H1 (cell line): ENCODE measurements at regions not wholly inside any gene's neighbourhood (a gene's known extent, or its start where the extent isn't known, plus 50 kb on each side); places are given as distances from the start of the nearest gene placed in this dataset.

Experiments used
- BACH1 ChIP-seq: IDR thresholded peaks from 2 replicates; pipeline ENCODE4 v1.6.1; 2012; ENCODE audit warnings: low read length, improper control_type of control experiment
- BRCA1 ChIP-seq: IDR thresholded peaks from 2 replicates; pipeline ENCODE4 v1.6.1; 2012; ENCODE audit warnings: low read depth, low read length, improper control_type of control experiment
- CREB1 ChIP-seq: IDR thresholded peaks from 2 replicates; pipeline ENCODE4 v1.6.1; 2012; ENCODE audit warnings: inconsistent platforms
- EGR1 ChIP-seq: IDR thresholded peaks from 2 replicates; pipeline ENCODE4 v1.6.1; 2011; ENCODE audit warnings: low read depth, low read length, borderline replicate concordance
- EP300 ChIP-seq, 2 experiments: IDR thresholded peaks; 1 replicate in 1 of 2; 2 replicates in 1 of 2; pipeline ENCODE4 v1.6.1; 2011 to 2012; ENCODE audit warnings: low read depth in 2 of 2, low read length in 2 of 2, mild to moderate bottlenecking in 2 of 2, borderline replicate concordance in 1 of 2, inconsistent platforms in 1 of 2, moderate library complexity in 1 of 2
- KDM1A ChIP-seq: fragments of 200-600, 300-600 bp; sonication (generic); IDR thresholded peaks from 2 replicates; pipeline ENCODE4 v1.7.1; 2016; ENCODE audit warnings: mild to moderate bottlenecking, low read length, borderline replicate concordance
- SP2 ChIP-seq: IDR thresholded peaks from 2 replicates; pipeline ENCODE4 v1.6.1; 2012; ENCODE audit warnings: mild to moderate bottlenecking, low read length, inconsistent platforms
- TAF7 ChIP-seq: optimal IDR thresholded peaks from 2 replicates; pipeline ENCODE3; 2011; ENCODE audit warnings: low read depth, mild to moderate bottlenecking, inconsistent platforms, low read length, moderate library complexity, borderline replicate concordance

- TF ChIP-seq SP2 (no peak), BACH1 (no peak), EP300 (IDR thresholded peaks at IDR 0.05; ENCODE audit: borderline replicate concordance in 1 of 2, low read depth in 2 of 2, low read length in 2 of 2) (no peak), TAF7 (no peak), CREB1 (no peak), BRCA1 (no peak), KDM1A (no peak), EGR1 (no peak)
Measured at GRCh38 chr7:32415936-32416335, 74.2 kb downstream of the LSM5 start (continued).
